ENCODE measurements at regions not wholly inside any gene's neighbourhood (a gene's known extent, or its start where the extent isn't known, plus 50 kb on each side); places are given as distances from the start of the nearest gene placed in this dataset.

GRCh38 chr3:116939550-116939949, 230.0 kb downstream of the TUSC7 start:
- no peak for DNase-seq (ENCODE audit: low read depth)
- TF ChIP-seq CTCF (IDR thresholded peaks at IDR 0.05; ENCODE audit: insufficient read depth, low read depth, low read length), result no peak
- no peak overlapping the region for H3K4me3 ChIP-seq (ENCODE audit: low read depth, low read length)

GRCh38 chr3:116940719-116941118, 231.1 kb downstream of the TUSC7 start:
- TF ChIP-seq CTCF (IDR thresholded peaks at IDR 0.05; ENCODE audit: insufficient read depth, low read depth, low read length), result no peak
- H3K4me3 ChIP-seq (ENCODE audit: low read depth, low read length), result no peak overlapping the region
- DNase-seq (ENCODE audit: low read depth), result no peak

GRCh38 chr3:116946376-116946775, 236.8 kb downstream of the TUSC7 start:
- DNase-seq (ENCODE audit: low read depth), result no peak
- TF ChIP-seq CTCF (IDR thresholded peaks at IDR 0.05; ENCODE audit: insufficient read depth, low read depth, low read length), result no peak
- H3K4me3 ChIP-seq (ENCODE audit: low read depth, low read length), result no peak overlapping the region

- no peak for DNase-seq (ENCODE audit: low read depth)
- no peak overlapping the region for H3K4me3 ChIP-seq (ENCODE audit: low read depth, low read length)
- TF ChIP-seq CTCF (IDR thresholded peaks at IDR 0.05; ENCODE audit: insufficient read depth, low read depth, low read length), result no peak
Measured at GRCh38 chr3:116947148-116947547, 237.6 kb downstream of the TUSC7 start.

- no peak for TF ChIP-seq CTCF (IDR thresholded peaks at IDR 0.05; ENCODE audit: insufficient read depth, low read depth, low read length)
- DNase-seq (ENCODE audit: low read depth), result no peak
- H3K4me3 ChIP-seq (ENCODE audit: low read depth, low read length), result no peak overlapping the region
Measured at GRCh38 chr3:116947809-116948208, 238.2 kb downstream of the TUSC7 start.

- DNase-seq (ENCODE audit: low read depth), result no peak
Measured at GRCh38 chr3:116950301-116951055, 240.9 kb downstream of the TUSC7 start.

More at GRCh38 chr3:116950301-116951055, 240.9 kb downstream of the TUSC7 start:
- TF ChIP-seq CTCF (IDR thresholded peaks at IDR 0.05; ENCODE audit: insufficient read depth, low read depth, low read length), result no peak
- no peak overlapping the region for H3K4me3 ChIP-seq (ENCODE audit: low read depth, low read length)
